SK-N-SH treated with all-trans-retinoic acid at 6 μM for 48 hours (cell line): ENCODE measurements at regions not wholly inside any gene's neighbourhood (a gene's known extent, or its start where the extent isn't known, plus 50 kb on each side); places are given as distances from the start of the nearest gene placed in this dataset.
"Not testable (repeated sequence)": the region's sequence is repeated elsewhere in the genome, so short reads cannot be mapped to it uniquely, and the experiment has no call there.

Experiments
- ATAC-seq: fragments of 200-7000 bp; cut with Tn5 transposase; 3 replicates; pipeline ENCODE4 v1.9.1; 2020; ENCODE audit warnings: mild to moderate bottlenecking, moderate library complexity
- ARNTL ChIP-seq: fragments of 450-650 bp; formaldehyde crosslinking; IDR thresholded peaks from 2 replicates; pipeline ENCODE4 v1.5.0; 2020; ENCODE audit warnings: low read depth, mild to moderate bottlenecking, moderate library complexity, borderline replicate concordance
- BACH2 ChIP-seq: fragments of 250-450 bp; sonication (Bioruptor Pico); IDR thresholded peaks from 2 replicates; pipeline ENCODE4 v1.9.0; 2021; ENCODE audit warnings: mild to moderate bottlenecking, borderline replicate concordance
- ESRRG ChIP-seq: fragments of 250-450 bp; sonication (Bioruptor Pico); IDR thresholded peaks from 2 replicates; pipeline ENCODE4 v1.6.1; 2021; ENCODE audit warnings: mild to moderate bottlenecking
- GLIS3 ChIP-seq: fragments of 250-450 bp; sonication (Bioruptor Pico); IDR thresholded peaks from 2 replicates; pipeline ENCODE4 v1.5.0; 2020; ENCODE audit warnings: mild to moderate bottlenecking, moderate library complexity
- OSR1 ChIP-seq: fragments of 250-450 bp; sonication (Bioruptor Pico); IDR thresholded peaks from 2 replicates; pipeline ENCODE4 v1.8.0; 2022; ENCODE audit warnings: moderate library complexity, mild to moderate bottlenecking, inconsistent platforms
- PPARA ChIP-seq: fragments of 250-450 bp; sonication (Bioruptor Pico); IDR thresholded peaks from 2 replicates; pipeline ENCODE4 v1.5.0; 2020; ENCODE audit warnings: mild to moderate bottlenecking, borderline replicate concordance
- SNAI2 ChIP-seq: fragments of 250-450 bp; sonication (Bioruptor Pico); IDR thresholded peaks from 2 replicates; pipeline ENCODE4 v1.5.0; 2020; ENCODE audit warnings: mild to moderate bottlenecking, moderate library complexity
- TCF4 ChIP-seq: fragments of 250-450 bp; sonication (Bioruptor Pico); IDR thresholded peaks from 2 replicates; pipeline ENCODE4 v1.8.0; 2021; ENCODE audit warnings: mild to moderate bottlenecking, moderate library complexity, borderline replicate concordance
- TOX ChIP-seq: fragments of 250-450 bp; sonication (Bioruptor Pico); IDR thresholded peaks from 2 replicates; pipeline ENCODE4 v1.8.0; 2021; ENCODE audit warnings: mild to moderate bottlenecking, moderate library complexity, borderline replicate concordance
- TSHZ2 ChIP-seq: fragments of 250-450 bp; sonication (Bioruptor Pico); IDR thresholded peaks from 2 replicates; pipeline ENCODE4 v1.5.0; 2020; ENCODE audit warnings: mild to moderate bottlenecking, moderate library complexity
- ZC3H10 ChIP-seq: fragments of 250-450 bp; sonication (Bioruptor Pico); IDR thresholded peaks from 2 replicates; pipeline ENCODE4 v1.5.1; 2021; ENCODE audit warnings: mild to moderate bottlenecking, moderate library complexity
- ZFP30 ChIP-seq: fragments of 450-650 bp; formaldehyde crosslinking; IDR thresholded peaks from 2 replicates; pipeline ENCODE4 v1.5.0; 2022; ENCODE audit warnings: mild to moderate bottlenecking, moderate library complexity
- ZNF565 ChIP-seq: fragments of 450-650 bp; formaldehyde crosslinking; conservative IDR thresholded peaks from 2 replicates; pipeline ENCODE4 v1.5.0; 2020; ENCODE audit warnings: low read depth, mild to moderate bottlenecking, moderate library complexity
- ZNF70 ChIP-seq: fragments of 450-650 bp; formaldehyde crosslinking; IDR thresholded peaks from 2 replicates; pipeline ENCODE4 v1.5.0; 2020; ENCODE audit warnings: mild to moderate bottlenecking, moderate library complexity
- ZNF8 ChIP-seq: fragments of 450-650 bp; formaldehyde crosslinking; IDR thresholded peaks from 2 replicates; pipeline ENCODE4 v1.5.0; 2020; ENCODE audit warnings: mild to moderate bottlenecking, moderate library complexity
- TF ChIP-seq, protein P1 (sequence below): fragments of 250-450 bp; sonication (Bioruptor Pico); IDR thresholded peaks from 2 replicates; pipeline ENCODE4 v1.8.0; 2020; ENCODE audit warnings: mild to moderate bottlenecking, moderate library complexity, borderline replicate concordance

GRCh38 chr3:139135657-139136056, 91.0 kb upstream of the PRR23C start:
- no peak for TF ChIP-seq TCF4 (CRISPR knock-in tag)
- no peak for ATAC-seq

DNA sequence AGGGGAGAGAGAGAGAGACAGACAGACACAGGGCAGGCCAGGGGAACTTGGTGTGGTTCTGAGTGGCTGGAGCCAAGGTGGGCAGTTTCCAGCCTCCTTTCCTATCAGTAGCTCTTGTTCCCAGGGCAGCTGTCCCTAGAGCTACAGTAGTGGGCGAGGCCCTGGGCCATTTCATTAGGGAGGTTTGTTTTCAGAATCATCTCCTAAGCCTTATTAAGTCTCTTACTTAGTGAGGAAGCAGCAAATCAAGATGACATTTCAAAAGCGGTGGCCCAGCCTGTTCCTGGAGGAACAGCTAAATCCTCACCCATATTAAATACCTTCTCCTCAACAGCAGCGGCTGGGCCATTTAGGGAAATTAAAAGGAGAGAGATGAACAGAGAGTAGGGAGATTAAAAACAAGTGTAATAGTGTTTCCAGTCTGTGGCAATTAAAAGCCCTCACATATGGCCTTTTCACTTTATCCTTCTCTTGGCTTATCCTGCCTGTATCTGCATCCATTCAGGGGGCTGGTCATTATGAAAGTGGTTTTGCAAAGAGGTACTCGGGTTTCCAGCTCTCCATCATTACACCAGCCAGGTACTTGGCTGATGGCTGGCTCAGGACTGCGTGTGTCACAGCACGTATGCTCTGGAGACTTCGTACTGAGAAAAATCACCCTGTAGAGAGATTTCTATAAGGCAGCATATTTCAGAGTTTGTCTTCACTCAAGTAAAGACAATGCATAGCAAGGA, 91.9 kb upstream of the PRR23C start:
- TF ChIP-seq ZC3H10 (no peak), TSHZ2 (CRISPR knock-in tag) (no peak), GLIS3 (CRISPR knock-in tag) (no peak), ARNTL (CRISPR knock-in tag) (no peak), ZNF70 (no peak), PPARA (CRISPR knock-in tag) (no peak), ZFP30 (no peak), OSR1 (CRISPR knock-in tag) (no peak), ZNF565 (CRISPR knock-in tag) (no peak), ESRRG (CRISPR knock-in tag) (no peak), ZNF8 (CRISPR knock-in tag) (no peak), TOX (CRISPR knock-in tag) (no peak)
- TF ChIP-seq, all 23 proteins: peak for 0
- no peak for ATAC-seq

GRCh38 chr3:139140553-139140952, 95.9 kb upstream of the PRR23C start:
- no peak for ATAC-seq
- TF ChIP-seq, protein P1, sequence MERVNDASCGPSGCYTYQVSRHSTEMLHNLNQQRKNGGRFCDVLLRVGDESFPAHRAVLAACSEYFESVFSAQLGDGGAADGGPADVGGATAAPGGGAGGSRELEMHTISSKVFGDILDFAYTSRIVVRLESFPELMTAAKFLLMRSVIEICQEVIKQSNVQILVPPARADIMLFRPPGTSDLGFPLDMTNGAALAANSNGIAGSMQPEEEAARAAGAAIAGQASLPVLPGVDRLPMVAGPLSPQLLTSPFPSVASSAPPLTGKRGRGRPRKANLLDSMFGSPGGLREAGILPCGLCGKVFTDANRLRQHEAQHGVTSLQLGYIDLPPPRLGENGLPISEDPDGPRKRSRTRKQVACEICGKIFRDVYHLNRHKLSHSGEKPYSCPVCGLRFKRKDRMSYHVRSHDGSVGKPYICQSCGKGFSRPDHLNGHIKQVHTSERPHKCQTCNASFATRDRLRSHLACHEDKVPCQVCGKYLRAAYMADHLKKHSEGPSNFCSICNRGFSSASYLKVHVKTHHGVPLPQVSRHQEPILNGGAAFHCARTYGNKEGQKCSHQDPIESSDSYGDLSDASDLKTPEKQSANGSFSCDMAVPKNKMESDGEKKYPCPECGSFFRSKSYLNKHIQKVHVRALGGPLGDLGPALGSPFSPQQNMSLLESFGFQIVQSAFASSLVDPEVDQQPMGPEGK (CRISPR knock-in tag), result no peak
- TF ChIP-seq TSHZ2 (CRISPR knock-in tag) (no peak), BACH2 (CRISPR knock-in tag) (no peak), ARNTL (CRISPR knock-in tag) (no peak), SNAI2 (CRISPR knock-in tag) (no peak), GLIS3 (CRISPR knock-in tag) (no peak)

- ATAC-seq, result not testable (repeated sequence)
Observed at GRCh38 chr3:139145980-139146379, 101.3 kb upstream of the PRR23C start.

DNA sequence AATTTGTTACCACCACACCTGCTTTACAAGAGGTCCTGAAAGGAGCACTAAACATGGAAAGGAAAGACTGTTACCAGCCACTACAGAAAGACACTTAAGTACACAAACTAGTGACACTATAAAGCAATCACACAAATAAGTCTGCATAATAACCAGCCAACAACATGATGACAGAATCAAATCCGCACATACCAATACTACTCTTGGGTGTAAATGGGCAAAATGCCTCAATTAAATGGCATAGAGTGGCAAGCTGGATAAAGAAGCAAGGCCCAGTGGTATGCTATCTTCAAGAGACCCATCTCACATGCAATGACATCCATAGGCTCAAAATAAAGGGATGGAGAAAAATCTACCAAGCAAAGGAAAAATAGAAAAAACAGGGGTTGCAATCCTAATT, 106.8 kb upstream of the PRR23C start:
- no peak for ATAC-seq
- TF ChIP-seq ESRRG (CRISPR knock-in tag) (no peak), TSHZ2 (CRISPR knock-in tag) (no peak), TCF4 (CRISPR knock-in tag) (no peak), ZNF565 (CRISPR knock-in tag) (no peak), OSR1 (CRISPR knock-in tag) (no peak), ZFP30 (no peak), ZNF8 (CRISPR knock-in tag) (no peak)
- TF ChIP-seq, protein P1 (CRISPR knock-in tag), result no peak

GRCh38 chr3:139153434-139153833, 108.7 kb upstream of the PRR23C start:
- ATAC-seq, result not testable (repeated sequence)
